ENCODE measurements at regions not wholly inside any gene's neighbourhood (a gene's known extent, or its start where the extent isn't known, plus 50 kb on each side); places are given as distances from the start of the nearest gene placed in this dataset.

- H3K27ac ChIP-seq = no peak overlapping the region
- 56% methylated on average over 4 of the region's 4 CpGs for WGBS (ENCODE audit: missing lambda C conversion rate)
- no peak for DNase-seq (ENCODE audit: low read depth in 1 of 2, low spot score in 1 of 2)
- no peaks in the 10 kb centered on the region for H3K4me1 ChIP-seq
- TF ChIP-seq ATOH8 (CRISPR knock-in tag; IDR thresholded peaks at IDR 0.05; ENCODE audit: low read depth) (no peak), BHLHE40 (IDR thresholded peaks at IDR 0.05; ENCODE audit: low read depth, low read length) (no peak), CBX2 (IDR thresholded peaks at IDR 0.05; ENCODE audit: borderline replicate concordance, low read depth) (no peak), JUN (IDR thresholded peaks at IDR 0.05) (no peak), HDAC2 (IDR thresholded peaks at IDR 0.05) (no peak), ELK1 (IDR thresholded peaks at IDR 0.05; ENCODE audit: low read depth, low read length) (no peak), FOSL2 (IDR thresholded peaks at IDR 0.05) (no peak), FOSL2 (CRISPR knock-in tag; IDR thresholded peaks at IDR 0.05) (no peak), ESRRA (IDR thresholded peaks at IDR 0.05; ENCODE audit: borderline replicate concordance, low read length) (no peak), SREBF2 (IDR thresholded peaks at IDR 0.05) (no peak), EHF (CRISPR knock-in tag; IDR thresholded peaks at IDR 0.05) (no peak), TP53 (CRISPR knock-in tag; IDR thresholded peaks at IDR 0.05) (no peak)
- CTCF ChIA-PET = no interaction called here
- no peak for FAIRE-seq
- no peak overlapping the region for H3K4me3 ChIP-seq
- H3K9me3 ChIP-seq = no peaks in the 10 kb centered on the region
- H3K4me2 ChIP-seq = no peak overlapping the region
- POLR2A ChIA-PET = no interaction called here
- no peak for ATAC-seq
These were observed 263.2 kb downstream of the XXYLT1 start for GRCh38 chr3:195007766-195008165.

GRCh38 chr3:195008816-195009215 lies 262.1 kb downstream of the XXYLT1 start:
- Histone ChIP-seq H3K27ac (no peak overlapping the region), H3K4me1 (no peaks in the 10 kb centered on the region), H3K4me3 (no peak overlapping the region), H3K9me3 (no peaks in the 10 kb centered on the region), H3K4me2 (no peak overlapping the region)
- CTCF ChIA-PET = interaction anchor here (1.0 kb wide), 1 partner anchor 52 kb away, joined by 3 read pairs; no protein-coding TSS in a partner anchor
- FAIRE-seq = no peak
- no peak for ATAC-seq
- DNase-seq (ENCODE audit: low read depth in 1 of 2, low spot score in 1 of 2) = no peak
- POLR2A ChIA-PET = no interaction called here
- TF ChIP-seq HEYL (CRISPR knock-in tag; IDR thresholded peaks at IDR 0.05) (no peak), MAFK (IDR thresholded peaks at IDR 0.05; ENCODE audit: partially characterized antibody) (no peak), HDAC2 (IDR thresholded peaks at IDR 0.05) (no peak), HOXB5 (CRISPR knock-in tag; IDR thresholded peaks at IDR 0.05) (no peak), CHD4 (IDR thresholded peaks at IDR 0.05; ENCODE audit: borderline replicate concordance) (no peak), FOSB (CRISPR knock-in tag; IDR thresholded peaks at IDR 0.05) (no peak), POLR2A (IDR thresholded peaks at IDR 0.05; ENCODE audit: low read length) (no peak), ZNF302 (CRISPR knock-in tag; IDR thresholded peaks at IDR 0.05) (no peak), EHMT2 (IDR thresholded peaks at IDR 0.05; ENCODE audit: low read depth) (no peak)
- WGBS (ENCODE audit: missing lambda C conversion rate) = 24% methylated on average over 6 of the region's 6 CpGs

GRCh38 chr3:195009616-195010015 lies 261.3 kb downstream of the XXYLT1 start:
- H3K4me2 ChIP-seq = no peak overlapping the region
- H3K4me1 ChIP-seq = no peaks in the 10 kb centered on the region
- DNase-seq (ENCODE audit: low read depth in 1 of 2, low spot score in 1 of 2) = no peak
- ChIA-PET CTCF (interaction anchor here (1.0 to 1.7 kb wide), 2 partner anchors 11 to 53 kb away, joined by 3 to 8 read pairs; no protein-coding TSS in a partner anchor), POLR2A (no interaction called here)
- no peak for TF ChIP-seq FOXS1 (CRISPR knock-in tag; IDR thresholded peaks at IDR 0.05)
- no peak for TF ChIP-seq PHF8 (IDR thresholded peaks at IDR 0.05; ENCODE audit: borderline replicate concordance, low read depth)
- TF ChIP-seq RARB (CRISPR knock-in tag; IDR thresholded peaks at IDR 0.05) = no peak
- no peak for TF ChIP-seq NFE2L2 (conservative IDR thresholded peaks at IDR 0.05; ENCODE audit: low read length)
- no peak for TF ChIP-seq MAZ (IDR thresholded peaks at IDR 0.05; ENCODE audit: borderline replicate concordance, low read depth, low read length)
- TF ChIP-seq KDM5A (IDR thresholded peaks at IDR 0.05) = no peak
- no peak for TF ChIP-seq HOXB13 (CRISPR knock-in tag; IDR thresholded peaks at IDR 0.05; ENCODE audit: low read depth)
- no peak for TF ChIP-seq KDM1A (IDR thresholded peaks at IDR 0.05; ENCODE audit: low read depth)
- no peak for TF ChIP-seq E2F6 (IDR thresholded peaks at IDR 0.05; ENCODE audit: borderline replicate concordance, low read depth)
- no peak for TF ChIP-seq SREBF2 (IDR thresholded peaks at IDR 0.05)
- TF ChIP-seq CEBPB (IDR thresholded peaks at IDR 0.05) = no peak
- FAIRE-seq = no peak
- ATAC-seq = no peak
- no peaks in the 10 kb centered on the region for H3K9me3 ChIP-seq
- H3K27ac ChIP-seq = no peak overlapping the region
- 56% methylated on average over 9 of the region's 9 CpGs for WGBS (ENCODE audit: missing lambda C conversion rate)
- H3K4me3 ChIP-seq = no peak overlapping the region

All from A549 (cell line).